ENCODE measurements at regions not wholly inside any gene's neighbourhood (a gene's known extent, or its start where the extent isn't known, plus 50 kb on each side); places are given as distances from the start of the nearest gene placed in this dataset.

DNA sequence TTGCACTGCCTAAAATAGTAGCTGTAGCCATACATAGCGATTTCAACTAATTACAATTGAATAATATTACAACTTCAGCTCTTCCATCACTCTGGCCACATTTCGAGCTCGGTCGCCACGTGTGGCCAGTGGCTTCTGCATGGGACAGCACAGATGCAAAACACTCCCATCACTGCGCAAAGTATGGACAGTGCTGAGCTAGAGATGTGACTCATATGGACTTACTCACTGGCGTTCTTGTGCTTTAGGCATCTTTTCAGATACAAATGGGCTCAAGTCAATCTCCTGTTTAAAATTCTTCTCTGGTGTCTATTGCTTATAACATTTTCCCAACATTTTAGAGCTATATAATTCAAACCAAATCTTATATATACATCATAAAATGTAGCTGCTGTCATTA is 222.7 kb downstream of the ELAVL2 start:
- TF ChIP-seq, protein P1, sequence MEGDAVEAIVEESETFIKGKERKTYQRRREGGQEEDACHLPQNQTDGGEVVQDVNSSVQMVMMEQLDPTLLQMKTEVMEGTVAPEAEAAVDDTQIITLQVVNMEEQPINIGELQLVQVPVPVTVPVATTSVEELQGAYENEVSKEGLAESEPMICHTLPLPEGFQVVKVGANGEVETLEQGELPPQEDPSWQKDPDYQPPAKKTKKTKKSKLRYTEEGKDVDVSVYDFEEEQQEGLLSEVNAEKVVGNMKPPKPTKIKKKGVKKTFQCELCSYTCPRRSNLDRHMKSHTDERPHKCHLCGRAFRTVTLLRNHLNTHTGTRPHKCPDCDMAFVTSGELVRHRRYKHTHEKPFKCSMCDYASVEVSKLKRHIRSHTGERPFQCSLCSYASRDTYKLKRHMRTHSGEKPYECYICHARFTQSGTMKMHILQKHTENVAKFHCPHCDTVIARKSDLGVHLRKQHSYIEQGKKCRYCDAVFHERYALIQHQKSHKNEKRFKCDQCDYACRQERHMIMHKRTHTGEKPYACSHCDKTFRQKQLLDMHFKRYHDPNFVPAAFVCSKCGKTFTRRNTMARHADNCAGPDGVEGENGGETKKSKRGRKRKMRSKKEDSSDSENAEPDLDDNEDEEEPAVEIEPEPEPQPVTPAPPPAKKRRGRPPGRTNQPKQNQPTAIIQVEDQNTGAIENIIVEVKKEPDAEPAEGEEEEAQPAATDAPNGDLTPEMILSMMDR (IDR thresholded peaks at IDR 0.05): no peak
- Histone ChIP-seq H3K27ac (no peak overlapping the region), H3K4me1 (no peaks in the 10 kb centered on the region), H3K4me3 (no peak overlapping the region), H3K36me3 (no peaks in the 10 kb centered on the region), H3K9me3 (no peaks in the 10 kb centered on the region), H3K27me3 (no peaks in the 10 kb centered on the region)
- intact Hi-C loops (cut with DNase I): no loop called here
- no peak for DNase-seq (ENCODE audit: low spot score in 2 of 2)

DNA sequence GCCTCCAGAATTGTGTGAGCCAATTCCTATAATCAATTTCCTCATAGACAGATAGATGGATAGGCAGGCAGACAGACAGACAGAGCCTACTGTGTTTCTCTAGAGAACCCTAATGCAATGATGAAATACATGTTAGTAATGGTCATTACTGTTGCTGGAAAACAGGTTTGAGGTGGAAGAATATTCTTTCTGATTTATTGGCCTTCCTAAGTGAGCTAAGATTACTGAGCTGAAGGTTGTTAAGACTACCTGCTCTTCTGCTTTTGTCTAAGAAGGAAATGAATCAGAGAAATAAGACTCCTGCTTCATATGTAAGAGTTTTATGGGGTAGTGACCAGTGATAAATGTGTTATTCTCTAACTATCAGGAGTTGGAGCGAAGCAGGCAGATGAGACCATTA is 219.9 kb downstream of the ELAVL2 start:
- Histone ChIP-seq H3K4me3 (no peak overlapping the region), H3K27me3 (no peaks in the 10 kb centered on the region), H3K4me1 (no peaks in the 10 kb centered on the region), H3K36me3 (no peaks in the 10 kb centered on the region), H3K27ac (no peak overlapping the region), H3K9me3 (no peaks in the 10 kb centered on the region)
- TF ChIP-seq, protein P1 (IDR thresholded peaks at IDR 0.05): no peak
- intact Hi-C loops (cut with DNase I): no loop called here
- DNase-seq (ENCODE audit: low spot score in 2 of 2): no peak

DNA sequence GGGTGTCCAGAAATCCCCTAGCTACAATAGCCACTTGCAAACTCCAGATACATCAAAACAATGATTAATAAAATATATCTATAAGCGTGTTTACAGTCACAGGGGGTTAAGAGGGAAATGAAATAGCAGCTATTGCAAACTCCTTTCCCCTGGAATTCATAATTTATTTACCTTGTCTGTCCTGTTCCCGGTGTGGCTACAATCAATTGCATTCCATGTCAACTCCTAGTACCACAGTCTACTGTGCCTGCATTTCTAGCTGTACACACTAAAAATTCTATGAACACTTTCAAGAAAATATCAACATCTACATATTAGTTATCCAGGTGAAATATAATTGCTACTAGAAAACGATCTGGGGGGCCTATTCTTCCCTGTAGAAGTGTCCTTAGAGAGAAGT is 217.6 kb downstream of the ELAVL2 start:
- TF ChIP-seq, protein P1 (IDR thresholded peaks at IDR 0.05): no peak
- H3K4me1 ChIP-seq: no peaks in the 10 kb centered on the region
- no peak overlapping the region for H3K27ac ChIP-seq
- H3K4me3 ChIP-seq: no peak overlapping the region
- DNase-seq (ENCODE audit: low spot score in 2 of 2): no peak
- H3K36me3 ChIP-seq: no peaks in the 10 kb centered on the region
- intact Hi-C loops (cut with DNase I): no loop called here
- no peaks in the 10 kb centered on the region for H3K27me3 ChIP-seq
- no peaks in the 10 kb centered on the region for H3K9me3 ChIP-seq

DNA sequence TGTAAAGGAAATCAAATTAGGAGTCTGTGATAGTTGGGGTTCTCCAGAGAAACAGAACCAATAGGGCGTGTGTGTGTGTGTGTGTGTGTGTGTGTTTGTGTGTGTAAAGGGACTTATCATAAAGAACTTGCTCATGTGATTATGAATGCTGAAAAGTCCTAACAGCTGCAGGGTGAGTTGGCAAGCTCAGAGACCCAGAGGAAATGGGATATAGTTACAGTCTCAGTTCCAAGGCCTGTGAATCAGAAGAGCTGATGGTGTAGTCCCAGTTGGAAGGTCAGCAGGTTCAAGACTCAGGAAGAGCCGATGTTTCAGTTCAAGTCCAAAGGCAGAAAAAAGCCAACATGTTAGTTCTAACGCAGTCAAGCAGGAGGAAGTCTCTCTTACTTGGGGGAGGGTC is 214.2 kb downstream of the ELAVL2 start:
- intact Hi-C loops (cut with DNase I): no loop called here
- Histone ChIP-seq H3K36me3 (no peaks in the 10 kb centered on the region), H3K4me1 (no peaks in the 10 kb centered on the region), H3K9me3 (no peaks in the 10 kb centered on the region), H3K27ac (no peak overlapping the region), H3K27me3 (no peaks in the 10 kb centered on the region), H3K4me3 (no peak overlapping the region)
- TF ChIP-seq, protein P1 (IDR thresholded peaks at IDR 0.05): no peak
- no peak for DNase-seq (ENCODE audit: low spot score in 2 of 2)

DNA sequence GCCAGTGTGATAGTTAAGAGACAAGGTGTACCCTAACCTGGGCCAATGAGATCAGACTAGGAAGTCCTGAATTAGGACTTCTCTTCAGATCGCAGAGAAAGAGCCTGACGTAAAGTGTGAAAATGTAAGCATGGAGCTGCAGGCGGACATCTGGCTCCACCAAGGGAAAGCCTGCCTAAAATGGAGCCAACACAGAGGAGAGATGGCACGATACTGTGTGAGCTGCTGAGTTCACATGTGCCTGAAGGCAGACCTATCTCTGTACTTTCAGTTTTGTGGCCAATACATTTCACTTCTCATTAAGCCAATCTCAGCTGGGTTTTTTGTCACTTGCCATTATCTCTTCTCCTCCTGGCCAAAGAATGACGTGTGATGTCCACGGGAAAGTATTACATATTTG is 210.5 kb downstream of the ELAVL2 start:
- H3K9me3 ChIP-seq: no peaks in the 10 kb centered on the region
- no peak for DNase-seq (ENCODE audit: low spot score in 2 of 2)
- no peaks in the 10 kb centered on the region for H3K4me1 ChIP-seq
- TF ChIP-seq, protein P1 (IDR thresholded peaks at IDR 0.05): no peak
- no peaks in the 10 kb centered on the region for H3K27me3 ChIP-seq
- no peak overlapping the region for H3K27ac ChIP-seq
- intact Hi-C loops (cut with DNase I): no loop called here
- H3K4me3 ChIP-seq: no peak overlapping the region
- H3K36me3 ChIP-seq: no peaks in the 10 kb centered on the region

DNA sequence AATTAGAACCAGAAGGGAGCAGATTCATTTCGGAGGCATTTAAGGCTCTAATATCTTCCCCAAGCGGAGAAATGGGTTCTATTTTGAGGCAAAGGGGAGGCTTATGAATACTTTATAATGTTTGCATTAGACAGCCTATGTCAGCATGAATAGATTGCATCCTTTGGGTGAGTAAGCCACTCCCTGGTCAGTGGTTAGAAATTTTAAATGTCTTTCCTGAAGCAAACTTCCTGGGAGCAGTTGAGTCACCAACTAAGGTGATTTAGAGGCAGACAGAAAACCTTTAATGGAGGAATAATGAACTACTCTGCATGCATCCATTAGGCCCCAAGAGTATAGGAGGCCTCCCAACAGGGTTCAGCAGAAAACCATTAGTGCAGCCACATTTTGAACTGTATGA is 204.9 kb downstream of the ELAVL2 start:
- no peak overlapping the region for H3K4me3 ChIP-seq
- no peak for DNase-seq (ENCODE audit: low spot score in 2 of 2)
- TF ChIP-seq, protein P1 (IDR thresholded peaks at IDR 0.05): no peak
- H3K36me3 ChIP-seq: no peaks in the 10 kb centered on the region
- no peaks in the 10 kb centered on the region for H3K27me3 ChIP-seq
- intact Hi-C loops (cut with DNase I): no loop called here
- no peaks in the 10 kb centered on the region for H3K4me1 ChIP-seq
- H3K27ac ChIP-seq: no peak overlapping the region
- no peaks in the 10 kb centered on the region for H3K9me3 ChIP-seq

Data from ascending aorta (tissue), 2 donors.